ENCODE measurements at regions not wholly inside any gene's neighbourhood (a gene's known extent, or its start where the extent isn't known, plus 50 kb on each side); places are given as distances from the start of the nearest gene placed in this dataset.

GRCh38 chr20:46814366-46815232 is 80.0 kb upstream of the EYA2 start:
- Histone ChIP-seq H3K9me3 (ENCODE audit: control insufficient read depth, insufficient read depth, low read depth, low read length) (no peaks in the 10 kb centered on the region), H3K4me3 (ENCODE audit: low read depth, low read length) (no peak overlapping the region), H3K9ac (ENCODE audit: low read length) (no peak overlapping the region), H3K36me3 (ENCODE audit: control insufficient read depth, insufficient read depth, low read length) (no peaks in the 10 kb centered on the region), H3K27ac (ENCODE audit: low read depth, low read length) (no peak overlapping the region), H3K4me1 (ENCODE audit: control insufficient read depth, insufficient read depth, low read length) (peaks cover 7% of the 10 kb centered on the region; the same call in 1 of the 2 replicates), H3K27me3 (ENCODE audit: control insufficient read depth, insufficient read depth, low read length) (peaks cover 20% of the 10 kb centered on the region)

GRCh38 chr20:46816097-46816496 is 78.5 kb upstream of the EYA2 start:
- Histone ChIP-seq H3K27ac (ENCODE audit: low read depth, low read length) (no peak overlapping the region), H3K4me3 (ENCODE audit: low read depth, low read length) (no peak overlapping the region), H3K4me1 (ENCODE audit: control insufficient read depth, insufficient read depth, low read length) (peaks cover 7% of the 10 kb centered on the region; the same call in 1 of the 2 replicates), H3K9me3 (ENCODE audit: control insufficient read depth, insufficient read depth, low read depth, low read length) (no peaks in the 10 kb centered on the region), H3K36me3 (ENCODE audit: control insufficient read depth, insufficient read depth, low read length) (no peaks in the 10 kb centered on the region), H3K9ac (ENCODE audit: low read length) (no peak overlapping the region), H3K27me3 (ENCODE audit: control insufficient read depth, insufficient read depth, low read length) (peaks cover 11% of the 10 kb centered on the region)

- Histone ChIP-seq H3K27me3 (ENCODE audit: control insufficient read depth, insufficient read depth, low read length) (peaks cover 3% of the 10 kb centered on the region), H3K36me3 (ENCODE audit: control insufficient read depth, insufficient read depth, low read length) (no peaks in the 10 kb centered on the region), H3K9ac (ENCODE audit: low read length) (no peak overlapping the region), H3K27ac (ENCODE audit: low read depth, low read length) (no peak overlapping the region), H3K4me3 (ENCODE audit: low read depth, low read length) (no peak overlapping the region), H3K4me1 (ENCODE audit: control insufficient read depth, insufficient read depth, low read length) (peaks cover 7% of the 10 kb centered on the region; the same call in 1 of the 2 replicates), H3K9me3 (ENCODE audit: control insufficient read depth, insufficient read depth, low read depth, low read length) (no peaks in the 10 kb centered on the region)
Observed at GRCh38 chr20:46816886-46817638, 77.6 kb upstream of the EYA2 start.

GRCh38 chr20:46820682-46821081 is 74.0 kb upstream of the EYA2 start:
- no peaks in the 10 kb centered on the region for H3K9me3 ChIP-seq (ENCODE audit: control insufficient read depth, insufficient read depth, low read depth, low read length)
- H3K4me3 ChIP-seq (ENCODE audit: low read depth, low read length): no peak overlapping the region
- no peaks in the 10 kb centered on the region for H3K4me1 ChIP-seq (ENCODE audit: control insufficient read depth, insufficient read depth, low read length)
- H3K27me3 ChIP-seq (ENCODE audit: control insufficient read depth, insufficient read depth, low read length): no peaks in the 10 kb centered on the region
- no peak overlapping the region for H3K27ac ChIP-seq (ENCODE audit: low read depth, low read length)
- H3K9ac ChIP-seq (ENCODE audit: low read length): no peak overlapping the region
- H3K36me3 ChIP-seq (ENCODE audit: control insufficient read depth, insufficient read depth, low read length): no peaks in the 10 kb centered on the region

GRCh38 chr20:46823271-46823751 is 71.3 kb upstream of the EYA2 start:
- H3K9me3 ChIP-seq (ENCODE audit: control insufficient read depth, insufficient read depth, low read depth, low read length): no peaks in the 10 kb centered on the region
- no peak overlapping the region for H3K4me3 ChIP-seq (ENCODE audit: low read depth, low read length)
- H3K36me3 ChIP-seq (ENCODE audit: control insufficient read depth, insufficient read depth, low read length): no peaks in the 10 kb centered on the region
- H3K9ac ChIP-seq (ENCODE audit: low read length): no peak overlapping the region
- no peaks in the 10 kb centered on the region for H3K4me1 ChIP-seq (ENCODE audit: control insufficient read depth, insufficient read depth, low read length)
- no peaks in the 10 kb centered on the region for H3K27me3 ChIP-seq (ENCODE audit: control insufficient read depth, insufficient read depth, low read length)
- no peak overlapping the region for H3K27ac ChIP-seq (ENCODE audit: low read depth, low read length)

- Histone ChIP-seq H3K9me3 (ENCODE audit: control insufficient read depth, insufficient read depth, low read depth, low read length) (no peaks in the 10 kb centered on the region), H3K27ac (ENCODE audit: low read depth, low read length) (no peak overlapping the region), H3K9ac (ENCODE audit: low read length) (no peak overlapping the region), H3K36me3 (ENCODE audit: control insufficient read depth, insufficient read depth, low read length) (no peaks in the 10 kb centered on the region), H3K4me3 (ENCODE audit: low read depth, low read length) (no peak overlapping the region), H3K4me1 (ENCODE audit: control insufficient read depth, insufficient read depth, low read length) (no peaks in the 10 kb centered on the region), H3K27me3 (ENCODE audit: control insufficient read depth, insufficient read depth, low read length) (no peaks in the 10 kb centered on the region)
Observed at GRCh38 chr20:46823753-46824152, 70.9 kb upstream of the EYA2 start.

- H3K4me3 ChIP-seq (ENCODE audit: low read depth, low read length): no peak overlapping the region
Observed at GRCh38 chr20:46826343-46826984, 68.2 kb upstream of the EYA2 start.

GRCh38 chr20:46827718-46828458 is 66.8 kb upstream of the EYA2 start:
- no peaks in the 10 kb centered on the region for H3K27me3 ChIP-seq (ENCODE audit: control insufficient read depth, insufficient read depth, low read length)
- no peaks in the 10 kb centered on the region for H3K4me1 ChIP-seq (ENCODE audit: control insufficient read depth, insufficient read depth, low read length)
- H3K9me3 ChIP-seq (ENCODE audit: control insufficient read depth, insufficient read depth, low read depth, low read length): no peaks in the 10 kb centered on the region
- no peak overlapping the region for H3K9ac ChIP-seq (ENCODE audit: low read length)
- no peak overlapping the region for H3K4me3 ChIP-seq (ENCODE audit: low read depth, low read length)
- no peak overlapping the region for H3K27ac ChIP-seq (ENCODE audit: low read depth, low read length)
- H3K36me3 ChIP-seq (ENCODE audit: control insufficient read depth, insufficient read depth, low read length): no peaks in the 10 kb centered on the region

More at GRCh38 chr20:46826343-46826984, 68.2 kb upstream of the EYA2 start:
- Histone ChIP-seq H3K4me1 (ENCODE audit: control insufficient read depth, insufficient read depth, low read length) (no peaks in the 10 kb centered on the region), H3K27me3 (ENCODE audit: control insufficient read depth, insufficient read depth, low read length) (no peaks in the 10 kb centered on the region), H3K9me3 (ENCODE audit: control insufficient read depth, insufficient read depth, low read depth, low read length) (no peaks in the 10 kb centered on the region), H3K27ac (ENCODE audit: low read depth, low read length) (no peak overlapping the region), H3K36me3 (ENCODE audit: control insufficient read depth, insufficient read depth, low read length) (no peaks in the 10 kb centered on the region), H3K9ac (ENCODE audit: low read length) (no peak overlapping the region)

GRCh38 chr20:46828471-46828870 is 66.2 kb upstream of the EYA2 start:
- H3K27me3 ChIP-seq (ENCODE audit: control insufficient read depth, insufficient read depth, low read length): no peaks in the 10 kb centered on the region
- no peak overlapping the region for H3K9ac ChIP-seq (ENCODE audit: low read length)
- no peaks in the 10 kb centered on the region for H3K36me3 ChIP-seq (ENCODE audit: control insufficient read depth, insufficient read depth, low read length)
- H3K4me1 ChIP-seq (ENCODE audit: control insufficient read depth, insufficient read depth, low read length): no peaks in the 10 kb centered on the region
- no peak overlapping the region for H3K4me3 ChIP-seq (ENCODE audit: low read depth, low read length)
- H3K9me3 ChIP-seq (ENCODE audit: control insufficient read depth, insufficient read depth, low read depth, low read length): no peaks in the 10 kb centered on the region
- no peak overlapping the region for H3K27ac ChIP-seq (ENCODE audit: low read depth, low read length)

- H3K36me3 ChIP-seq (ENCODE audit: control insufficient read depth, insufficient read depth, low read length): no peaks in the 10 kb centered on the region
- no peaks in the 10 kb centered on the region for H3K4me1 ChIP-seq (ENCODE audit: control insufficient read depth, insufficient read depth, low read length)
- H3K9ac ChIP-seq (ENCODE audit: low read length): no peak overlapping the region
- H3K9me3 ChIP-seq (ENCODE audit: control insufficient read depth, insufficient read depth, low read depth, low read length): no peaks in the 10 kb centered on the region
- no peak overlapping the region for H3K27ac ChIP-seq (ENCODE audit: low read depth, low read length)
- H3K4me3 ChIP-seq (ENCODE audit: low read depth, low read length): no peak overlapping the region
- H3K27me3 ChIP-seq (ENCODE audit: control insufficient read depth, insufficient read depth, low read length): no peaks in the 10 kb centered on the region
Observed at GRCh38 chr20:46830886-46831632, 63.6 kb upstream of the EYA2 start.

Data from HUES6 (cell line).